Right lobe of liver (tissue), 6 donors: ENCODE measurements at regions not wholly inside any gene's neighbourhood (a gene's known extent, or its start where the extent isn't known, plus 50 kb on each side); places are given as distances from the start of the nearest gene placed in this dataset.

Source experiments
- ATAC-seq, 4 donors: fragments of 200-7000 bp; cut with Tn5 transposase; one replicate each; pipeline ENCODE4 v1.9.1; 2020; ENCODE audit warnings: mild to moderate bottlenecking in 4 of 4, moderate library complexity in 4 of 4
- DNase-seq, 3 donors: peaks; one replicate each; pipeline ENCODE4 v3.0.0-alpha.2; 2020
- H3K27ac ChIP-seq, 3 donors: fragments of 200-600 bp; one replicate each; pipeline ENCODE4 v1.8.0; 2022
- H3K27me3 ChIP-seq, 2 donors: fragments of 200-600 bp; one replicate each; pipeline ENCODE4 v1.8.0; 2022
- H3K36me3 ChIP-seq, 4 donors: fragments of 200-600 bp; sonication (generic) in 1 of 4; one replicate each; pipeline versions ENCODE4 v1.5.1 to v1.8.0; 2017 to 2022; ENCODE audit warnings: control low read depth in 1 of 4
- H3K4me1 ChIP-seq, 4 donors: fragments of 200-600 bp; sonication (generic) in 1 of 4; one replicate each; pipeline versions ENCODE4 v1.5.1 to v1.8.0; 2017 to 2022; ENCODE audit warnings: control low read depth in 1 of 4
- H3K4me3 ChIP-seq, 3 donors: fragments of 200-600 bp; one replicate each; pipeline ENCODE4 v1.8.0; 2022
- H3K9me3 ChIP-seq, 4 donors: fragments of 200-600 bp; sonication (generic) in 1 of 4; one replicate each; pipeline versions ENCODE4 v1.5.1 to v1.8.0; 2017 to 2022; ENCODE audit warnings: control low read depth in 1 of 4
- CTCF ChIP-seq, 4 donors: fragments of 200-600 bp in 3 of 4; fragments of 450-650 bp in 1 of 4; IDR thresholded peaks; one replicate each; pipeline versions ENCODE4 v1.5.1 to v1.8.0; 2016 to 2022; ENCODE audit warnings: antibody characterized with exemption in 4 of 4, mild to moderate bottlenecking in 2 of 4
- POLR2A ChIP-seq: fragments of 450-650 bp; IDR thresholded peaks from one replicate; pipeline ENCODE4 v1.6.1; 2017; ENCODE audit warnings: antibody characterized with exemption, mild to moderate bottlenecking
- whole genome bisulfite sequencing: methylation state at CpG from one replicate; pipeline ENCODE4 v1.1.6; 2018; ENCODE audit warnings: low coverage, low lambda C conversion rate; ENCODE audit not compliant: insufficient coverage; ENCODE audit errors: missing lambda C conversion rate; 5-methylcytosine and 5-hydroxymethylcytosine counted together
- intact Hi-C, 2 donors: fragments of 100-400 bp; cut with DNase I; formaldehyde crosslinking; loops; one replicate each; pipeline versions ENCODE4 v1.11.2 to v1.14.1; 2022
- donor health status: DM: no; HTN: yes; CAD: no.
- donor health status: DM: no; HTN: no; CAD: no.
- donor health status: DM: no; HTN: no; CAD: no.
- donor health status: DM: no; HTN: yes; CAD: no.
- donor health status: DM: no; HTN: yes; CAD: no.

GRCh38 chr17:77266891-77267341 is 126.1 kb downstream of the SEC14L1 start:
- intact Hi-C loops: no loop called here
- no peak overlapping the region for H3K27ac ChIP-seq
- DNase-seq: no peak
- no peak overlapping the region for H3K4me3 ChIP-seq
- H3K9me3 ChIP-seq: no peaks in the 10 kb centered on the region
- 61% methylated on average over 6 of the region's 13 CpGs for WGBS
- no peaks in the 10 kb centered on the region for H3K36me3 ChIP-seq
- TF ChIP-seq POLR2A: no peak
- no peaks in the 10 kb centered on the region for H3K27me3 ChIP-seq
- ATAC-seq: peak in 1 of 4 donors; percentile 22
- H3K4me1 ChIP-seq: no peaks in the 10 kb centered on the region

GRCh38 chr17:77269696-77270681 is 129.2 kb downstream of the SEC14L1 start:
- intact Hi-C loops: no loop called here
- ATAC-seq (no peak), DNase-seq (no peak)
- Histone ChIP-seq H3K4me1 (no peaks in the 10 kb centered on the region), H3K27ac (no peak overlapping the region), H3K36me3 (no peaks in the 10 kb centered on the region), H3K9me3 (no peaks in the 10 kb centered on the region), H3K4me3 (no peak overlapping the region), H3K27me3 (no peaks in the 10 kb centered on the region)
- WGBS: 83% methylated on average over 9 of the region's 18 CpGs
- TF ChIP-seq CTCF (IDR thresholded peaks at IDR 0.05) (no peak), POLR2A (no peak)

- intact Hi-C loops: no loop called here
- no peaks in the 10 kb centered on the region for H3K9me3 ChIP-seq
- ATAC-seq: no peak
- no peaks in the 10 kb centered on the region for H3K4me1 ChIP-seq
- no peak overlapping the region for H3K27ac ChIP-seq
- TF ChIP-seq CTCF (IDR thresholded peaks at IDR 0.05) (no peak), POLR2A (no peak)
- 88% methylated on average over 5 of the region's 8 CpGs for WGBS
- H3K27me3 ChIP-seq: no peaks in the 10 kb centered on the region
- DNase-seq: no peak
- H3K4me3 ChIP-seq: no peak overlapping the region
- no peaks in the 10 kb centered on the region for H3K36me3 ChIP-seq
These were observed 130.6 kb downstream of the SEC14L1 start for GRCh38 chr17:77271411-77271810.

- intact Hi-C loops: no loop called here
- Histone ChIP-seq H3K9me3 (no peaks in the 10 kb centered on the region), H3K27me3 (no peaks in the 10 kb centered on the region), H3K4me1 (no peaks in the 10 kb centered on the region), H3K4me3 (no peak overlapping the region), H3K27ac (no peak overlapping the region), H3K36me3 (no peaks in the 10 kb centered on the region)
- TF ChIP-seq CTCF (IDR thresholded peaks at IDR 0.05) (no peak), POLR2A (no peak)
- DNase-seq (no peak), ATAC-seq (peak in 2 of 4 donors; percentile 16 to 17)
- 93% methylated on average over 3 of the region's 7 CpGs for WGBS
These were observed 132.8 kb downstream of the SEC14L1 start for GRCh38 chr17:77273397-77274085.
